SK-N-SH (cell line): ENCODE measurements at regions not wholly inside any gene's neighbourhood (a gene's known extent, or its start where the extent isn't known, plus 50 kb on each side); places are given as distances from the start of the nearest gene placed in this dataset.
"Not testable (repeated sequence)": the region's sequence is repeated elsewhere in the genome, so short reads cannot be mapped to it uniquely, and the experiment has no call there.

Source experiments
- CTCF ChIA-PET: fragments of 300-600, 350-600 bp; formaldehyde crosslinking; extraction: SDS; loops from one replicate; lab custom pipeline; 2021; lab: Yijun Ruan, JAX
- POLR2A ChIA-PET: fragments of 350-600 bp; sonication (Branson Sonifier 250); formaldehyde crosslinking; extraction: SDS; loops from one replicate; lab custom pipeline; 2020; ENCODE audit warnings: antibody characterized with exemption, inconsistent platforms; lab: Yijun Ruan, JAX
- DNase-seq: peaks from one replicate; pipeline ENCODE4 v3.0.0; 2012
- H2AFZ ChIP-seq: fragments of 200-600 bp; sonication (generic); 2 replicates; pipeline ENCODE4 v1.8.1; 2016; ENCODE audit warnings: antibody characterized with exemption, mild to moderate bottlenecking, low read depth
- H3F3A ChIP-seq: fragments of 200-600 bp; sonication (generic); replicated peaks from 2 replicates; pipeline ENCODE3; 2016; ENCODE audit warnings: antibody characterized with exemption, mild to moderate bottlenecking; ENCODE audit not compliant: insufficient read depth
- H3K27ac ChIP-seq, 2 experiments: fragments of 200-500 bp in 1 of 2; fragments of 200-600 bp in 1 of 2; sonication (Bioruptor generic) in 1 of 2; sonication (generic), shearing (Covaris generic) in 1 of 2; 2 replicates each; pipeline versions ENCODE4 v1.5.1 to v1.6.1; 2014 to 2016; ENCODE audit warnings: low read depth in 2 of 2, inconsistent platforms in 1 of 2, low read length in 1 of 2, mild to moderate bottlenecking in 1 of 2, mixed read lengths in 1 of 2
- H3K27me3 ChIP-seq: fragments of 200-600 bp; sonication (generic), shearing (Covaris generic); 2 replicates; pipeline ENCODE4 v1.6.1; 2016; ENCODE audit warnings: mixed run types; ENCODE audit not compliant: insufficient read depth
- H3K36me3 ChIP-seq, 2 experiments: fragments of 200-500 bp in 1 of 2; fragments of 200-600 bp in 1 of 2; sonication (Bioruptor generic) in 1 of 2; sonication (generic) in 1 of 2; replicated peaks in 1 of 2; 2 replicates each; pipeline versions ENCODE3 to v1.5.1; 2014 to 2016; ENCODE audit warnings: low read length in 1 of 2, mild to moderate bottlenecking in 1 of 2; ENCODE audit not compliant: insufficient read depth in 2 of 2, control insufficient read depth in 1 of 2
- H3K4me1 ChIP-seq, 2 experiments: fragments of 200-500 bp in 1 of 2; fragments of 200-600 bp in 1 of 2; sonication (Bioruptor generic) in 1 of 2; sonication (generic), shearing (Covaris generic) in 1 of 2; 2 replicates each; pipeline versions ENCODE4 v1.5.1 to v1.6.1; 2014 to 2016; ENCODE audit warnings: low read depth in 1 of 2, low read length in 1 of 2, mixed run types in 1 of 2; ENCODE audit not compliant: insufficient read depth in 2 of 2, control insufficient read depth in 1 of 2
- H3K4me2 ChIP-seq: fragments of 200-600 bp; sonication (generic), shearing (Covaris generic); 2 replicates; pipeline ENCODE4 v1.6.1; 2017; ENCODE audit warnings: mixed run types
- H3K4me3 ChIP-seq, 2 experiments: fragments of 200-500 bp in 1 of 2; fragments of 200-600 bp in 1 of 2; sonication (Bioruptor generic) in 1 of 2; sonication (generic), shearing (Covaris generic) in 1 of 2; 2 replicates each; pipeline versions ENCODE4 v1.5.1 to v1.8.1; 2014 to 2016; ENCODE audit warnings: low read depth in 2 of 2, inconsistent platforms in 1 of 2, low read length in 1 of 2, mild to moderate bottlenecking in 1 of 2, mixed read lengths in 1 of 2, moderate library complexity in 1 of 2
- H3K79me2 ChIP-seq: fragments of 200-600 bp; sonication (generic); 2 replicates; pipeline ENCODE4 v1.8.1; 2017; ENCODE audit warnings: mild to moderate bottlenecking; ENCODE audit not compliant: insufficient read depth
- H3K9ac ChIP-seq: fragments of 200-600 bp; sonication (generic); 2 replicates; pipeline ENCODE4 v1.6.1; 2017; ENCODE audit warnings: mixed run types
- H3K9me2 ChIP-seq: fragments of 200-600 bp; sonication (generic); 2 replicates; pipeline ENCODE4 v1.6.1; 2017; ENCODE audit warnings: mixed run types
- H3K9me3 ChIP-seq: fragments of 200-600 bp; sonication (generic); 2 replicates; pipeline ENCODE4 v1.6.1; 2017; ENCODE audit warnings: mixed run types, mild to moderate bottlenecking, moderate library complexity
- H4K20me1 ChIP-seq: fragments of 200-600 bp; sonication (generic); 2 replicates; pipeline ENCODE4 v1.6.1; 2017; ENCODE audit warnings: mild to moderate bottlenecking, mixed run types; ENCODE audit not compliant: insufficient read depth
- ELF1 ChIP-seq: IDR thresholded peaks from 2 replicates; pipeline ENCODE4 v1.4.0; 2012
- EP300 ChIP-seq, 2 experiments: IDR thresholded peaks; 2 replicates each; pipeline versions ENCODE4 v1.4.0 to v1.6.1; 2012; ENCODE audit warnings: borderline replicate concordance in 1 of 2, low read depth in 1 of 2, low read length in 1 of 2
- GABPA ChIP-seq: IDR thresholded peaks from 2 replicates; pipeline ENCODE4 v1.4.0; 2012; ENCODE audit warnings: low read depth, mild to moderate bottlenecking
- JUND ChIP-seq: IDR thresholded peaks from 2 replicates; pipeline ENCODE4 v1.4.0; 2012
- MAX ChIP-seq: IDR thresholded peaks from 2 replicates; pipeline ENCODE4 v1.4.0; 2012; ENCODE audit warnings: low read depth
- NFIC ChIP-seq: IDR thresholded peaks from 2 replicates; pipeline ENCODE4 v1.4.0; 2012; ENCODE audit warnings: borderline replicate concordance
- PBX3 ChIP-seq: IDR thresholded peaks from 2 replicates; pipeline ENCODE4; 2012
- RAD21 ChIP-seq: IDR thresholded peaks from 2 replicates; pipeline ENCODE4 v1.6.1; 2012; ENCODE audit warnings: mild to moderate bottlenecking, low read length
- RFX5 ChIP-seq: IDR thresholded peaks from 2 replicates; pipeline ENCODE4 v1.6.1; 2012; ENCODE audit warnings: mild to moderate bottlenecking, improper control_type of control experiment, low read length
- SMC3 ChIP-seq: IDR thresholded peaks from 2 replicates; pipeline ENCODE4 v1.6.1; 2012; ENCODE audit warnings: low read depth, low read length, improper control_type of control experiment
- TAF1 ChIP-seq: IDR thresholded peaks from 2 replicates; pipeline ENCODE4 v1.6.1; 2012; ENCODE audit warnings: low read depth, mild to moderate bottlenecking, low read length, moderate library complexity, borderline replicate concordance
- USF2 ChIP-seq: fragments of 150-350 bp; IDR thresholded peaks from 2 replicates; pipeline ENCODE4 v1.6.1; 2017; ENCODE audit warnings: antibody characterized with exemption, low read length, low read depth, borderline replicate concordance
- YY1 ChIP-seq: IDR thresholded peaks from 2 replicates; pipeline ENCODE4 v1.4.0; 2012; ENCODE audit warnings: low read depth, mild to moderate bottlenecking
- ZBTB33 ChIP-seq: IDR thresholded peaks from 2 replicates; pipeline ENCODE4 v1.4.0; 2012; ENCODE audit warnings: low read depth, borderline replicate concordance
- WGBS: methylation state at CpG from one replicate; pipeline ENCODE4 v1.1.6; 2017; ENCODE audit warnings: low lambda C conversion rate; 5-methylcytosine and 5-hydroxymethylcytosine counted together

GRCh38 chr3:5769825-5770224 lies 582.3 kb downstream of the EDEM1 start:
- DNase-seq = no peak
- 1% methylated on average over 4 of the region's 5 CpGs for WGBS
- no peak overlapping the region for H3K4me3 ChIP-seq

GRCh38 chr3:5774337-5774736 lies 586.8 kb downstream of the EDEM1 start:
- no peak overlapping the region for H3K9ac ChIP-seq
- 9% methylated on average over 7 of the region's 7 CpGs for WGBS
- H3K4me1 ChIP-seq = no peaks in the 10 kb centered on the region
- no peaks in the 10 kb centered on the region for H4K20me1 ChIP-seq
- no peak for DNase-seq
- 0 out of 2 replicates have a peak, but pooled peaks cover 3% of the 10 kb centered on the region for H3K9me2 ChIP-seq
- H3K79me2 ChIP-seq = no peaks in the 10 kb centered on the region
- no peak overlapping the region for H3K4me3 ChIP-seq
- POLR2A ChIA-PET = no interaction called here
- H3K27ac ChIP-seq = no peak overlapping the region
- H3K36me3 ChIP-seq = no peaks in the 10 kb centered on the region
- no peaks in the 10 kb centered on the region for H3F3A ChIP-seq
- no peaks in the 10 kb centered on the region for H3K27me3 ChIP-seq
- no peaks in the 10 kb centered on the region for H3K9me3 ChIP-seq
- CTCF ChIA-PET = no interaction called here
- TF ChIP-seq SMC3 = no peak
- TF ChIP-seq RFX5 = no peak
- no peak for TF ChIP-seq NFIC
- no peak for TF ChIP-seq PBX3
- TF ChIP-seq ELF1 = no peak
- TF ChIP-seq EP300 (IDR thresholded peaks at IDR 0.05; ENCODE audit: borderline replicate concordance in 1 of 2, low read depth in 1 of 2, low read length in 1 of 2) = no peak
- no peak for TF ChIP-seq TAF1
- TF ChIP-seq USF2 = no peak
- no peak for TF ChIP-seq ZBTB33
- TF ChIP-seq GABPA = no peak
- TF ChIP-seq, all 33 proteins: peak for 0
- Histone ChIP-seq H2AFZ (no peak overlapping the region), H3K4me2 (no peak overlapping the region)

More at GRCh38 chr3:5769825-5770224, 582.3 kb downstream of the EDEM1 start:
- H3K9ac ChIP-seq = no peak overlapping the region
- H3K79me2 ChIP-seq = no peaks in the 10 kb centered on the region
- H3K9me2 ChIP-seq = 0 out of 2 replicates have a peak, but pooled peaks cover 3% of the 10 kb centered on the region
- H3K27me3 ChIP-seq = no peaks in the 10 kb centered on the region
- ChIA-PET CTCF (interaction anchor here (0.6 kb wide), 1 partner anchor 43 kb away, joined by 3 read pairs; no protein-coding TSS in a partner anchor), POLR2A (no interaction called here)
- no peak overlapping the region for H3K4me2 ChIP-seq
- TF ChIP-seq GABPA (no peak), SMC3 (no peak), MAX (no peak), RAD21 (no peak), YY1 (no peak), JUND (no peak)
- no peaks in the 10 kb centered on the region for H3K9me3 ChIP-seq
- no peak overlapping the region for H2AFZ ChIP-seq
- H3K36me3 ChIP-seq = no peaks in the 10 kb centered on the region
- H3K27ac ChIP-seq = no peak overlapping the region
- H4K20me1 ChIP-seq = no peaks in the 10 kb centered on the region
- H3F3A ChIP-seq = no peaks in the 10 kb centered on the region
- H3K4me1 ChIP-seq = no peaks in the 10 kb centered on the region

GRCh38 chr3:5775100-5775499 lies 587.6 kb downstream of the EDEM1 start:
- H3K4me3 ChIP-seq, H3K36me3 ChIP-seq, H3K9me2 ChIP-seq, DNase-seq, H3K79me2 ChIP-seq, H3K4me2 ChIP-seq, H3K27me3 ChIP-seq, H3K4me1 ChIP-seq, H4K20me1 ChIP-seq, H3F3A ChIP-seq, H3K27ac ChIP-seq, H3K9ac ChIP-seq, POLR2A ChIA-PET, H2AFZ ChIP-seq, H3K9me3 ChIP-seq, CTCF ChIA-PET: not testable (repeated sequence)
- WGBS = 3% methylated on average over 3 of the region's 3 CpGs
